ELF-1 (cell line): ENCODE measurements at regions not wholly inside any gene's neighbourhood (a gene's known extent, or its start where the extent isn't known, plus 50 kb on each side); places are given as distances from the start of the nearest gene placed in this dataset.
"Not testable (repeated sequence)": the region's sequence is repeated elsewhere in the genome, so short reads cannot be mapped to it uniquely, and the experiment has no call there.

Experiments
- DNase-seq: peaks from one replicate; pipeline ENCODE4 v3.0.0-alpha.2; 2016; ENCODE audit warnings: low read depth, low spot score

GRCh38 chr10:111261081-111261615 is 184.3 kb downstream of the ADRA2A start:
- no peak for DNase-seq

GRCh38 chr10:111265341-111265740 is 188.5 kb downstream of the ADRA2A start:
- no peak for DNase-seq

- no peak for DNase-seq
Measured at GRCh38 chr10:111266165-111266564, 189.3 kb downstream of the ADRA2A start.

- no peak for DNase-seq
Measured at GRCh38 chr10:111267673-111268072, 190.8 kb downstream of the ADRA2A start.

- DNase-seq: no peak
Measured at GRCh38 chr10:111273235-111273634, 196.4 kb downstream of the ADRA2A start.

- no peak for DNase-seq
Measured at GRCh38 chr10:111273635-111274034, 196.8 kb downstream of the ADRA2A start.

- no peak for DNase-seq
Measured at GRCh38 chr10:111275091-111275490, 198.3 kb downstream of the ADRA2A start.

GRCh38 chr10:111277661-111278060 is 200.8 kb downstream of the ADRA2A start:
- no peak for DNase-seq

GRCh38 chr10:111278266-111278665 is 201.4 kb downstream of the ADRA2A start:
- DNase-seq: no peak

- DNase-seq: peak; percentile 25
Measured at GRCh38 chr10:111281516-111281915, 204.7 kb downstream of the ADRA2A start.

- no peak for DNase-seq
Measured at GRCh38 chr10:111289461-111289860, 212.6 kb downstream of the ADRA2A start.

- DNase-seq: no peak
Measured at GRCh38 chr10:111290649-111291048, 213.8 kb downstream of the ADRA2A start.

GRCh38 chr10:111295788-111296187 is 219.0 kb downstream of the ADRA2A start:
- no peak for DNase-seq

GRCh38 chr10:111297351-111297848 is 220.6 kb downstream of the ADRA2A start:
- peak; percentile 65 for DNase-seq

GRCh38 chr10:111298031-111298430 is 221.2 kb downstream of the ADRA2A start:
- no peak for DNase-seq

- no peak for DNase-seq
Measured at GRCh38 chr10:111299037-111299436, 222.2 kb downstream of the ADRA2A start.

- no peak for DNase-seq
Measured at GRCh38 chr10:111303887-111304286, 227.1 kb downstream of the ADRA2A start.

- DNase-seq: peak; percentile 17
Measured at GRCh38 chr10:111316722-111317212, 239.9 kb downstream of the ADRA2A start.

- no peak for DNase-seq
Measured at GRCh38 chr10:111319866-111320265, 243.0 kb downstream of the ADRA2A start.

- no peak for DNase-seq
Measured at GRCh38 chr10:111323389-111323966, 246.6 kb downstream of the ADRA2A start.

- not testable (repeated sequence) for DNase-seq
Measured at GRCh38 chr10:111332174-111332573, 255.3 kb downstream of the ADRA2A start.

- no peak for DNase-seq
Measured at GRCh38 chr10:111335826-111336225, 259.0 kb downstream of the ADRA2A start.

GRCh38 chr10:111338035-111338434 is 261.2 kb downstream of the ADRA2A start:
- no peak for DNase-seq
